GM18868 (cell line): ENCODE measurements at regions not wholly inside any gene's neighbourhood (a gene's known extent, or its start where the extent isn't known, plus 50 kb on each side); places are given as distances from the start of the nearest gene placed in this dataset.
"Not testable (repeated sequence)": the region's sequence is repeated elsewhere in the genome, so short reads cannot be mapped to it uniquely, and the experiment has no call there.

ENCODE experiments used
- ATAC-seq: cut with Tn5 transposase; IDR thresholded peaks from one replicate; pipeline ENCODE4 v1.9.1; 2021; ENCODE audit warnings: mild to moderate bottlenecking, moderate library complexity; ENCODE audit not compliant: unreplicated experiment

GRCh38 chr9:13942695-13943094 is 371.2 kb downstream of the NFIB start:
- peak; percentile 73 for ATAC-seq

DNA sequence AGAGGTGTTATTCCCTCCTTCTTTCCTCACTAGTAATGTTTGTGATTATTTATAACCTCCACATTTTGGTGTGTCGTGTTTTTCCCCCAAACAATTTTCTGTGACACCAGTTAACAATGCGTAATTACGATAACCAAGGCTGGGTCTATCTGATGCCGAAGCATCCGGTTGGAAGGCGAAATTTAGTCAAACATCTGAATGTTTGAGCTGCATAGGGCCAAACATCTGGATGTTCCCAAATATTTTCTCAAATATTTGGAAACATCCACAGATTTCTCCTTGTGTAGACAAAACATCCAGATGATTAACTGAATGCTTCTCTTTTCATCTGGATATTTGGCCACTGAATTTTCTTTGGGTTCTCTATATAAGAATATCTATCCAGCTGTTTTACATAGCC is 371.7 kb downstream of the NFIB start:
- ATAC-seq, result no peak

DNA sequence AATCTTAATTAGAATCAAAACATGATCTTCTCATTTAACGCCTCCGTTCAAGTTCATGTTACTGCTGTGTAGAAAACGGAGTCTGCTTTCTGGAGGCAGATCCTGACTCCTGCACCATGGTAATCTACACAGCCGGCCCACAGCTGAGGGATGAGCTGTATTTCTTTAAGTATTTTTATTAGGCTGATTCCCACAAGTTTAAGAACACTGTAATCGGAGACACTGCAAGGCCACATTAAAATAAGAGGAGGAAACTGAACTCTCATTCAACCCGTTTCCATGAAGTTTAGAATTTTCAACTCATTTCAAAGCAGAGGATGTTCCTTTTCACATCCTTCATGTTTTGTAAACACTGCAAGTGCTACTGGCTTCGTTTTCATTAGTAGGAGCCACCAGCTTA is 372.2 kb downstream of the NFIB start:
- ATAC-seq, result no peak

- ATAC-seq, result no peak
These were observed 374.0 kb downstream of the NFIB start for GRCh38 chr9:13939701-13940490.

DNA sequence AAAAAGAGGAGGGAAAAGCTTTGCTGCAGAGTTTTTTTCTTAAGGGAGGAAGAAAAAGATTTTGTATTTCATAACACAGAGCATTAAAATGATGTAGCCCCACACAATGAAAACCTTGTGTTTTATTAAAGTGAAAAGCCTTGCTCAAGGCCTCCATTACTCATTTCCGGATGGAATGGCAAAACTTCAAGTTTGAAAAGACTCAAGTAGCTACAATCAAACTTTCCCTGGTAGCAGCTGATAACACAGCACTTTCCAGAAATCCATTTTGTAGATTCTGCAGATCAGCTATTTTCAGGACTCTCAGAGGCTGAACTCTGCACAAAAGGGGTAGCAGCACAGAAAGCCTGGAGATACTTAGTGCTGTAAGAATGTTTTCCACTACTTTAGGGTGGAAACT is 374.8 kb downstream of the NFIB start:
- ATAC-seq, result no peak

DNA sequence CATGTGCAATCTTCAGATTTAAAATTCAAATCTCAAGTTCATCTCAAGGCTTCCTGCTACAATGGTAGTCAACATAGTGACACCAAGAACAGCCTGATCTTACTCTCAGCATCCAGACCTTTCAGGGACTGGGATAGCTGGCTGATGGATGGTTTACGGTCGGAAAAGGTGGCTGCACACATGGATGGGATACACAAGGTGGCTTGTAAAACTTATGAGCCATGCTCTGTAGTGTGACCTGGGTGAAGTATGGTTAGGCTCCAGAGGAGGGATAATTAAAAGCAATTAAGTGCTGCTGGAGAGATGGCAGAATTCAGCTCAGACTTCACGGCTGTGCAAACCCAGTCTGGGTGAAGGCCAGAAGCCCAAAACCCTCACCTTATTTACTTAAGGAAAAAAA is 379.5 kb downstream of the NFIB start:
- no peak for ATAC-seq

GRCh38 chr9:13933268-13933656 is 380.7 kb downstream of the NFIB start:
- ATAC-seq, result no peak

DNA sequence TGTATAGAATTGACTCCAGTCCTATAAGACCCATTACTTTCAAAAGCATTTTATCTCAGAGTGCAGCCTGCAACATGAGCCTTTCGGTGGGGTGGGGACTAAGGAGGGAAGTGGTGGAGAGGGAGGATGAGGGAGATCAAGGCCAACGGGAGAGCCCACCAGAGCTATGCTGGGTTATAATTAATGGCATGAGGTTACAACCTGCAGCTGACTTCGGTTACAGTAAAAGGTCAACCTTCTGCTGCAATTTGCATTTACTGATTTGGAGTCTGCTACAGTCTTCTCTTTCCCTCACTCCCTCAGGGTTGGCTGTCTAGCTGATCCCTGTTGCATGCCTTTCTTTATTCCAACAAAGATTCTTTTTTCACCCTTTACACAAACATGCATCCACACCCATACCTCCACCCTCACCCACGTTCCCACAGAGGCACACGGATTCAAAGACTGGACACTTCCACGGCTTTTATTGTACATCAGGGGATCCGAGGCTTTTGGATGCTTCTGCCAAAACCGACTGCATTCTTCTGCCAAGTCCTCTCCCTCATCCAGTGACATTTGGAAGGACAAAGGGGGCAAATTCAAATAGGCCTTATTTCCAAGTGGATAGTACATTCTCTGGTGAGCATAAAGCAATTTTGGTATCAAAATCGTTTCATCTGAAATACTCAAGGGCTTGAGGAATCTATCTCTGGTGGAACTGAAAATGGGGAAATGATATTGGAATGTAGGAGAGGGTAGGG is 381.2 kb downstream of the NFIB start:
- ATAC-seq, result no peak

- no peak for ATAC-seq
These were observed 384.9 kb downstream of the NFIB start for GRCh38 chr9:13929013-13929412.

DNA sequence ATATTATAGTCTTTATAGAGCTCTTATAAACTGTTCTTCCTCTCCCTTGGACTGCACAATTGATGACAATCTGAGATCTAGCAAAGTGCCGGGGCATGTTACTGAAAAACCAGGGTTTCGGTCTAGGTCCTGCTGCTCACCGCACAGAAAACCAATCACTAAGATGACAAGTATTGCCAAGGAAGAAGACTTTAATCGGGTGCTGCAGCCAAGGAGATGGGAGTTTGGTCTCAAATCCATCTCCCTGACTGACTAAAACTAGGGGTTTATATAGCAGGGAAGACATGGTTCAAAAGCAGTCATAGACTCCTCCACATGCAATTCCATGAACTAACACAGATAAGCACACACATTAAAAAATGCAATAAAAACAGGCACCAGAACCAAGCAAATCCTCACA is 390.6 kb downstream of the NFIB start:
- ATAC-seq, result no peak

DNA sequence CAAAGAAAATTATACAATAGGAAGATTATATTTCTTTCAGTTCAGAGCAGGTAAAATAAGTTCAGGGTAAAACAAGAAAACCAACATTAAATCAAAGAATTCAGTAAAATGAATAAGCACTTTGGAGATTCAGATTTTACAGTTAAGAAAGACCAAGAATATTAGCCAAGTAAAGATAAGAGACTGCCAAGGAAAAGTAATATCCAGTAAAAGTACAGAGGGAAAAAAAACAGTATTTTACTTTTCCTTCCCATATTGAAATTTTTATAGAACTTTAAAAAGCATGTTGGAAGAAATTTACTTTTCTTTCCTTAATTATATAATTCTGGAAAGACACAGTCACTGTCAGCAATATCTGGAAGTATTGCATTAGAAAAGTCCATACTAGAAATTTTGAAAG is 393.4 kb downstream of the NFIB start:
- no peak for ATAC-seq

DNA sequence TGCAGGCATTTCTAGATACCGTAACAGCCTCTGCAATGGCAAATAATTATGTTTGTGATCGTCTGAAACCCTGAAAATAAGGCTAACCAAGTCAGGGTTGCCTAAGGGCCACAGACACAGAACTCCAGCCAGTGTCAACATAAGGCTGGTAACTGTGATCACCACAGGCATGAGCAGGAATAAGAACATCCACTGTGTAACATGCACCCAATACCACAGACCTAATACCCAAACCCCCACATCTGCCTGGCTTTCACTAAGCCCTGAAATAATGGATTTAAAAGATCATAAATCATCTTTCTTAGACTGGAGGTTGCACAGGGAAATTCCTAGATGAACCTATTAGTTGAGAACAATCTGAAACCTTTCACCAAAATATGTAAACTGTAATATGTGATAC is 394.5 kb downstream of the NFIB start:
- ATAC-seq, result no peak

DNA sequence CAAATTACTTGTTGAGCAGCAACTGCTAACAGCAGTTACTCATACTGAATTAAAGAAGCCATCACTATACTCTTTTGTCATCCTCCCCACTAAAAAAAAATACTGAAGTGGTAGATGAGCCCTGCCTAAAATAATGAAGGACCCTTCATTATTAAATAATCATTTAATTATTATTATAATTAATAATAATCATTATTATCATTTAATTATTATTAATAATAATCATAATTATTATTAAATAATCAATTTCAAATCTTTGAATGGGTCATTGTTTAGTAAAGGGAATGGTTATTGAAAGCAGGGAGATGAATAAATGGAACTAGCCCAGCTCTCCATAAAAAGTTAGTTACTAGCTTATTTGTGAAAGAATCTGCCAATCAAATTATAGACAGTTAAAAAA is 396.4 kb downstream of the NFIB start:
- ATAC-seq, result no peak

DNA sequence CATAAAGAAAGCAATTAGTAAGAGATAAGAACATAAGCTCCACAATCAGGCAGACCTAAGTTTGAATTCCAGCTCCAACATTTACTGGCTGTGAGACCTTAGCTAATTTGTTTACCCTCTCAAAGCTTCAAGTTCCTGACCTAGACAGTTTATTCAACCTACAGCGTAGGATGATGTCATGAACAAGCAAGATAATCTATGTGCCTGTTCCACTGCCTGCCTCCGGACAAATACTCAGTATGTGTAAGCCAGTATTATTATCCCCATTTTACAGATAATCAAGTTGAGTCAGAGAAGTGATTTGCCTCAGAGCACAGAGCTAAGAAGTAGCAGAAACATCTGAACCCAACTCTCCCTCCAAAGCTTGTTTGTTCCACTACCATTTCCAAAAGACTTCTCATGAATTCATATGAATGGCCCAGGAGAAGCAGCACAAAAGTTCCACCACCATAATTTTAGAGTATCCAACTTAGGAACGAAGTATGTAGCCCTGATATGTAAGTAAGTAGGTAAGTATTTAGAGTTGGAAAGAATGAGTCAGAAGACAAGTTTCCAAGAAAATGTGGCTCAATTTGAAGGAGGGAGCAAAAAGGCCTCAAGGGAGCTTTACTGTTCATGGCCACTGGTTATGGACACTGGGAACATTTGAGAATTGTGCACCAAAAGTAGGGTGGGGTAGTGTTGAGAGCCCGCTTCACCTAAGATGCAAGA is 398.2 kb downstream of the NFIB start:
- ATAC-seq, result no peak

GRCh38 chr9:13915131-13915530 is 398.8 kb downstream of the NFIB start:
- no peak for ATAC-seq

DNA sequence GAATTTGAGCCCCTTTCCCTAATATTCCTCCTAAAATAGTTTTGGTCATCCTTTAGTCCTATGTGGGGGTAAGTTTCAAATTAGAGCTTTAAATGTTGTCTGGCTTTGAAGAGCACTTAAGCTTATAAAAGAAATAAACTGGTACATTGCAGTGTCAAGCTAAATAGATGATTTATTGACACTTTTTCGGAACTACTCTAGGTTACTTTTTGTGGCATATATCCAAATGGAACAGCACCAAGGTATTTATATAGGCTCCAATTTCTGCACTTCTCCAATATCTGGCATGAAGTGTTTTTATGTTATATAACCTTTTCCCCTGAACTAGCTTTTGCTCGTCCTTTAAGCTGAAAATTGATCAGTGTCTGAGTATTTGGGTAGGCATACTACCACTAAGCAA is 402.5 kb downstream of the NFIB start:
- ATAC-seq, result no peak

GRCh38 chr9:13907842-13908241 is 406.1 kb downstream of the NFIB start:
- ATAC-seq, result not testable (repeated sequence)

GRCh38 chr9:13904746-13905145 is 409.2 kb downstream of the NFIB start:
- ATAC-seq, result no peak

- ATAC-seq, result no peak
These were observed 409.6 kb downstream of the NFIB start for GRCh38 chr9:13904311-13904710.

GRCh38 chr9:13902286-13903066 is 411.5 kb downstream of the NFIB start:
- no peak for ATAC-seq

DNA sequence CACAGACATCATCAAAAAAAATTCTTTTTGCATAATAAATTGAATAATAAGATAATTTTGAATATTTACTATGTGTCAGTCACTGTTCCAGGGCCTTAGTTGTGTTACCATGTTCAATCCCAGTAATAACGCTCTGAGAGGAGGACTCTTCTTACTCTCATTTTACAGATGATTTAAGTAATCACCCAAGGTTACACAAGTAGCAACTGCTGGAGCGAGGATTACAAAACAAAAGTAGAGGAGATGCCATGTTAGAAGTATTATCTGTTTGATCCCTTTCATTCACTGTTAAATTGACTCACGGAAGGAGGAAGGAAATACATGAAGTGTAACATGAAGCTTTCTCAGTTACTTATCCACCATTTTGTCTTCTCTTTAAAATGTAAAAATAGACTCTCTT is 412.8 kb downstream of the NFIB start:
- no peak for ATAC-seq
